ENCODE measurements at regions not wholly inside any gene's neighbourhood (a gene's known extent, or its start where the extent isn't known, plus 50 kb on each side); places are given as distances from the start of the nearest gene placed in this dataset.

- TF ChIP-seq, protein P1, sequence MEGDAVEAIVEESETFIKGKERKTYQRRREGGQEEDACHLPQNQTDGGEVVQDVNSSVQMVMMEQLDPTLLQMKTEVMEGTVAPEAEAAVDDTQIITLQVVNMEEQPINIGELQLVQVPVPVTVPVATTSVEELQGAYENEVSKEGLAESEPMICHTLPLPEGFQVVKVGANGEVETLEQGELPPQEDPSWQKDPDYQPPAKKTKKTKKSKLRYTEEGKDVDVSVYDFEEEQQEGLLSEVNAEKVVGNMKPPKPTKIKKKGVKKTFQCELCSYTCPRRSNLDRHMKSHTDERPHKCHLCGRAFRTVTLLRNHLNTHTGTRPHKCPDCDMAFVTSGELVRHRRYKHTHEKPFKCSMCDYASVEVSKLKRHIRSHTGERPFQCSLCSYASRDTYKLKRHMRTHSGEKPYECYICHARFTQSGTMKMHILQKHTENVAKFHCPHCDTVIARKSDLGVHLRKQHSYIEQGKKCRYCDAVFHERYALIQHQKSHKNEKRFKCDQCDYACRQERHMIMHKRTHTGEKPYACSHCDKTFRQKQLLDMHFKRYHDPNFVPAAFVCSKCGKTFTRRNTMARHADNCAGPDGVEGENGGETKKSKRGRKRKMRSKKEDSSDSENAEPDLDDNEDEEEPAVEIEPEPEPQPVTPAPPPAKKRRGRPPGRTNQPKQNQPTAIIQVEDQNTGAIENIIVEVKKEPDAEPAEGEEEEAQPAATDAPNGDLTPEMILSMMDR (conservative IDR thresholded peaks at IDR 0.05) = no peak
- TF ChIP-seq ZFX (IDR thresholded peaks at IDR 0.05) = no peak
These were observed 85.3 kb upstream of the FOXF1 start for GRCh38 chr16:86424985-86425384.

All from C4-2B (cell line).